Right lobe of liver (tissue), 4 donors: ENCODE measurements at regions not wholly inside any gene's neighbourhood (a gene's known extent, or its start where the extent isn't known, plus 50 kb on each side); places are given as distances from the start of the nearest gene placed in this dataset.

Experiments used
- POLR2A ChIP-seq: fragments of 450-650 bp; IDR thresholded peaks from one replicate; pipeline ENCODE4 v1.6.1; 2017; ENCODE audit warnings: antibody characterized with exemption, mild to moderate bottlenecking
- TF ChIP-seq, protein P1 (sequence below), 4 donors: fragments of 200-600 bp in 3 of 4; fragments of 450-650 bp in 1 of 4; IDR thresholded peaks; one replicate each; pipeline versions ENCODE4 v1.5.1 to v1.8.0; 2016 to 2022; ENCODE audit warnings: antibody characterized with exemption in 4 of 4, mild to moderate bottlenecking in 2 of 4
- donor health status: DM: no; HTN: no; CAD: no.
- donor health status: DM: no; HTN: no; CAD: no.
- donor health status: DM: no; HTN: yes; CAD: no.

GRCh38 chr11:16494918-16495691, 138.8 kb upstream of the SOX6 start:
- TF ChIP-seq, protein P1, sequence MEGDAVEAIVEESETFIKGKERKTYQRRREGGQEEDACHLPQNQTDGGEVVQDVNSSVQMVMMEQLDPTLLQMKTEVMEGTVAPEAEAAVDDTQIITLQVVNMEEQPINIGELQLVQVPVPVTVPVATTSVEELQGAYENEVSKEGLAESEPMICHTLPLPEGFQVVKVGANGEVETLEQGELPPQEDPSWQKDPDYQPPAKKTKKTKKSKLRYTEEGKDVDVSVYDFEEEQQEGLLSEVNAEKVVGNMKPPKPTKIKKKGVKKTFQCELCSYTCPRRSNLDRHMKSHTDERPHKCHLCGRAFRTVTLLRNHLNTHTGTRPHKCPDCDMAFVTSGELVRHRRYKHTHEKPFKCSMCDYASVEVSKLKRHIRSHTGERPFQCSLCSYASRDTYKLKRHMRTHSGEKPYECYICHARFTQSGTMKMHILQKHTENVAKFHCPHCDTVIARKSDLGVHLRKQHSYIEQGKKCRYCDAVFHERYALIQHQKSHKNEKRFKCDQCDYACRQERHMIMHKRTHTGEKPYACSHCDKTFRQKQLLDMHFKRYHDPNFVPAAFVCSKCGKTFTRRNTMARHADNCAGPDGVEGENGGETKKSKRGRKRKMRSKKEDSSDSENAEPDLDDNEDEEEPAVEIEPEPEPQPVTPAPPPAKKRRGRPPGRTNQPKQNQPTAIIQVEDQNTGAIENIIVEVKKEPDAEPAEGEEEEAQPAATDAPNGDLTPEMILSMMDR (IDR thresholded peaks at IDR 0.05): no peak
- no peak for TF ChIP-seq POLR2A
